ENCODE measurements at regions not wholly inside any gene's neighbourhood (a gene's known extent, or its start where the extent isn't known, plus 50 kb on each side); places are given as distances from the start of the nearest gene placed in this dataset.

GRCh38 chr9:99319048-99319447 lies 97.0 kb downstream of the SEC61B start:
- TF ChIP-seq CTCF (IDR thresholded peaks at IDR 0.05) (no peak), POLR2AphosphoS5 (IDR thresholded peaks at IDR 0.05) (no peak), POLR2A (IDR thresholded peaks at IDR 0.05) (no peak), EP300 (IDR thresholded peaks at IDR 0.05) (no peak)
